ENCODE measurements at regions not wholly inside any gene's neighbourhood (a gene's known extent, or its start where the extent isn't known, plus 50 kb on each side); places are given as distances from the start of the nearest gene placed in this dataset.

- TF ChIP-seq POLR2AphosphoS5 (IDR thresholded peaks at IDR 0.05) (no peak), CTCF (IDR thresholded peaks at IDR 0.05) (no peak), POLR2A (IDR thresholded peaks at IDR 0.05) (no peak)
Measured at GRCh38 chr6:43855247-43855646, 85.2 kb downstream of the VEGFA start.

Measured in breast epithelium (tissue), 3 donors.